Neural cell (in vitro differentiated cells): ENCODE measurements at regions not wholly inside any gene's neighbourhood (a gene's known extent, or its start where the extent isn't known, plus 50 kb on each side); places are given as distances from the start of the nearest gene placed in this dataset.

ENCODE experiments used
- H2AFZ ChIP-seq: fragments of 200-600, 300-800 bp; sonication (generic), shearing (Covaris generic); 2 replicates; pipeline ENCODE4 v1.6.0; 2014; ENCODE audit warnings: low read depth, mild to moderate bottlenecking, antibody characterized with exemption, low read length, moderate library complexity
- H3F3A ChIP-seq: fragments of 200-600 bp; shearing (Covaris generic); 2 replicates; pipeline ENCODE4 v1.6.1; 2016; ENCODE audit warnings: mild to moderate bottlenecking, moderate library complexity, mixed read lengths, antibody characterized with exemption, low read length; ENCODE audit not compliant: insufficient read depth, poor library complexity, severe bottlenecking
- H3K27ac ChIP-seq: fragments of 200-600, 300-800 bp; sonication (generic), shearing (Covaris generic); 2 replicates; pipeline ENCODE4 v1.5.1; 2014; ENCODE audit warnings: mild to moderate bottlenecking, low read length, moderate library complexity
- H3K27me3 ChIP-seq: fragments of 300-800, 200-600 bp; sonication (generic), shearing (Covaris generic); 2 replicates; pipeline ENCODE4 v1.6.0; 2014; ENCODE audit warnings: mild to moderate bottlenecking, low read depth, low read length, moderate library complexity; ENCODE audit not compliant: insufficient read depth
- H3K36me3 ChIP-seq: fragments of 300-800, 200-600 bp; sonication (generic), shearing (Covaris generic); 2 replicates; pipeline ENCODE4 v1.5.1; 2014; ENCODE audit warnings: mild to moderate bottlenecking, antibody characterized with exemption, low read length, moderate library complexity; ENCODE audit not compliant: insufficient read depth
- H3K4me2 ChIP-seq: fragments of 300-800, 200-600 bp; sonication (generic), shearing (Covaris generic); 2 replicates; pipeline ENCODE4 v1.6.0; 2014; ENCODE audit warnings: mild to moderate bottlenecking, low read length
- H3K4me3 ChIP-seq: fragments of 300-800, 200-600 bp; sonication (generic), shearing (Covaris generic); 2 replicates; pipeline ENCODE4 v1.5.1; 2014; ENCODE audit warnings: mild to moderate bottlenecking, low read length, moderate library complexity
- H3K79me2 ChIP-seq: fragments of 200-600 bp; shearing (Covaris generic); replicated peaks from 2 replicates; pipeline ENCODE4 v1.6.0; 2014; ENCODE audit warnings: mild to moderate bottlenecking, low read length, moderate library complexity; ENCODE audit not compliant: insufficient read depth
- H3K9ac ChIP-seq: fragments of 300-800, 200-600 bp; sonication (generic), shearing (Covaris generic); 2 replicates; pipeline ENCODE4 v1.6.1; 2016; ENCODE audit warnings: mild to moderate bottlenecking, low read length, mixed read lengths
- H3K9me2 ChIP-seq: fragments of 200-600 bp; shearing (Covaris generic); 2 replicates; pipeline ENCODE4 v1.6.1; 2016; ENCODE audit warnings: mild to moderate bottlenecking, low read length, mixed read lengths; ENCODE audit not compliant: insufficient read depth
- H3K9me3 ChIP-seq: fragments of 200-600, 300-800 bp; sonication (generic), shearing (Covaris generic); 2 replicates; pipeline ENCODE4 v1.6.1; 2016; ENCODE audit warnings: mild to moderate bottlenecking, mixed run types, low read length, moderate library complexity, mixed read lengths
- H4K20me1 ChIP-seq: fragments of 200-600 bp; shearing (Covaris generic); 2 replicates; pipeline ENCODE4 v1.6.1; 2016; ENCODE audit warnings: mild to moderate bottlenecking, mixed run types; ENCODE audit not compliant: insufficient read depth
- CTCF ChIP-seq: fragments of 450-650 bp; IDR thresholded peaks from 2 replicates; pipeline ENCODE4 v1.5.1; 2014; ENCODE audit warnings: antibody characterized with exemption, mild to moderate bottlenecking, moderate library complexity; ENCODE audit not compliant: poor library complexity, severe bottlenecking
- EP300 ChIP-seq: fragments of 450-650 bp; conservative IDR thresholded peaks from 2 replicates; pipeline ENCODE4 v1.6.1; 2014; ENCODE audit warnings: antibody characterized with exemption, mild to moderate bottlenecking, moderate library complexity; ENCODE audit not compliant: poor library complexity, severe bottlenecking
- EZH2 ChIP-seq: fragments of 200-600, 300-800 bp; shearing (Covaris generic), sonication (generic); IDR thresholded peaks from 2 replicates; pipeline ENCODE4 v1.6.1; 2014; ENCODE audit warnings: antibody characterized with exemption, low read length, borderline replicate concordance, mild to moderate bottlenecking; ENCODE audit not compliant: insufficient read depth, poor library complexity, severe bottlenecking
- MXI1 ChIP-seq: fragments of 450-650 bp; conservative IDR thresholded peaks from 2 replicates; pipeline ENCODE4 v1.6.1; 2014; ENCODE audit warnings: antibody characterized with exemption, mild to moderate bottlenecking; ENCODE audit not compliant: poor library complexity, severe bottlenecking
- POLR2AphosphoS5 ChIP-seq: IDR thresholded peaks from 2 replicates; pipeline ENCODE4 v1.6.1; 2012
- RAD21 ChIP-seq: fragments of 450-650 bp; conservative IDR thresholded peaks from 2 replicates; pipeline ENCODE4 v1.6.1; 2014; ENCODE audit warnings: antibody characterized with exemption, mild to moderate bottlenecking, moderate library complexity
- REST ChIP-seq: IDR thresholded peaks from 2 replicates; pipeline ENCODE4 v1.6.1; 2012; ENCODE audit warnings: borderline replicate concordance
- SMC3 ChIP-seq: fragments of 450-650 bp; conservative IDR thresholded peaks from 2 replicates; pipeline ENCODE4 v1.6.1; 2014; ENCODE audit warnings: antibody characterized with exemption, mild to moderate bottlenecking, moderate library complexity; ENCODE audit not compliant: poor library complexity
- TAF1 ChIP-seq: IDR thresholded peaks from 2 replicates; pipeline ENCODE4 v1.6.1; 2012; ENCODE audit warnings: low read depth

- Histone ChIP-seq H3K9me3 (no peaks in the 10 kb centered on the region), H3F3A (no peaks in the 10 kb centered on the region), H3K27me3 (no peaks in the 10 kb centered on the region), H3K9ac (no peak overlapping the region), H3K4me3 (no peak overlapping the region), H3K4me2 (no peak overlapping the region), H2AFZ (no peak overlapping the region), H3K36me3 (no peaks in the 10 kb centered on the region), H3K27ac (no peak overlapping the region), H3K79me2 (no peaks in the 10 kb centered on the region), H4K20me1 (no peaks in the 10 kb centered on the region), H3K9me2 (no peaks in the 10 kb centered on the region)
- TF ChIP-seq MXI1: no peak
- TF ChIP-seq SMC3: no peak
- TF ChIP-seq RAD21: no peak
- no peak for TF ChIP-seq TAF1
- no peak for TF ChIP-seq EZH2
- no peak for TF ChIP-seq REST
- TF ChIP-seq CTCF: no peak
- no peak for TF ChIP-seq EP300
- no peak for TF ChIP-seq POLR2AphosphoS5
Observed at GRCh38 chr5:14054111-14054854, 88.9 kb upstream of the TRIO start.

DNA sequence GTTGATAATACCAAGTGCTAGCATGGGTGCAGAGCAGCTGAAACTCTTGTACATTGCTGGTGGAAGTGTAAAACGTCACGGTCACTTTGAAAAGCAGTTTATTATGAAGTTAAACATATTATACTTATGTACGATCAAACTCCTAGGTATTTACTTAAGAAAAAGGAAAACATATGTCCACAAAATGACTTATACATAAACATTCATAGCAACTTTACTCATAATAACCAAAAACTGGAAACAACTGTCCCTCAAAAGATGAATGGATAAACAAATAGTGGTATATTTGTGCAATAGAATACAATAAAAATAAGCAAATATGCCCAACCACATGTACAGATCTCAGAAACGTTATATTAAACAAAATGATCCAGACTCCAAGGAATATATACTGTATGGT, 92.3 kb upstream of the TRIO start:
- no peak for TF ChIP-seq SMC3
- TF ChIP-seq EP300: no peak
- no peak overlapping the region for H2AFZ ChIP-seq
- H3K9me2 ChIP-seq: no peaks in the 10 kb centered on the region
- H3K9me3 ChIP-seq: no peaks in the 10 kb centered on the region
- H3K27me3 ChIP-seq: no peaks in the 10 kb centered on the region
- no peak overlapping the region for H3K4me2 ChIP-seq
- no peaks in the 10 kb centered on the region for H3K79me2 ChIP-seq
- no peak overlapping the region for H3K4me3 ChIP-seq
- H3K9ac ChIP-seq: no peak overlapping the region
- no peak overlapping the region for H3K27ac ChIP-seq
- no peaks in the 10 kb centered on the region for H4K20me1 ChIP-seq
- H3F3A ChIP-seq: no peaks in the 10 kb centered on the region
- H3K36me3 ChIP-seq: no peaks in the 10 kb centered on the region
